LNCAP (cell line): ENCODE measurements at regions not wholly inside any gene's neighbourhood (a gene's known extent, or its start where the extent isn't known, plus 50 kb on each side); places are given as distances from the start of the nearest gene placed in this dataset.

Source experiments
- TF ChIP-seq, protein P1 (sequence below): fragments of 450-650 bp; IDR thresholded peaks from 2 replicates; pipeline ENCODE4 v1.5.1; 2017; ENCODE audit warnings: mild to moderate bottlenecking

DNA sequence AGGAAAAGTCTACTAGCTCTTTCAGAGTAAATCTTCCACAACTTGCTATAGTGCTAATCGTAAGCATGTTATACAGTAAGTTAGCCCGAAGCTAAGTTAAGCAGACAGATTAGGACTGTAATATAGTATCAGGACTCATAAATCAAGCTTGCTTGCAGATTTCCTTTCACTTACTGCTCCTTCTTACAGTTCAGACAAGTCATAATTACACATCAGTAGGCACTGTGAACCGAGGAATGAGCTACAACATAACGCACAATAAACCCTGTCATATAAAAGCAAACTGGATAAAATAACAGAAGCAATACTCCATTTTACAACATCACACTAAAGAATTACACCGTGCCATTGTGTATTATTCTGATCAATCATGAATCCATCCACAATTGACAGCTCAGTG is 832.6 kb upstream of the ZEB2 start:
- TF ChIP-seq, protein P1, sequence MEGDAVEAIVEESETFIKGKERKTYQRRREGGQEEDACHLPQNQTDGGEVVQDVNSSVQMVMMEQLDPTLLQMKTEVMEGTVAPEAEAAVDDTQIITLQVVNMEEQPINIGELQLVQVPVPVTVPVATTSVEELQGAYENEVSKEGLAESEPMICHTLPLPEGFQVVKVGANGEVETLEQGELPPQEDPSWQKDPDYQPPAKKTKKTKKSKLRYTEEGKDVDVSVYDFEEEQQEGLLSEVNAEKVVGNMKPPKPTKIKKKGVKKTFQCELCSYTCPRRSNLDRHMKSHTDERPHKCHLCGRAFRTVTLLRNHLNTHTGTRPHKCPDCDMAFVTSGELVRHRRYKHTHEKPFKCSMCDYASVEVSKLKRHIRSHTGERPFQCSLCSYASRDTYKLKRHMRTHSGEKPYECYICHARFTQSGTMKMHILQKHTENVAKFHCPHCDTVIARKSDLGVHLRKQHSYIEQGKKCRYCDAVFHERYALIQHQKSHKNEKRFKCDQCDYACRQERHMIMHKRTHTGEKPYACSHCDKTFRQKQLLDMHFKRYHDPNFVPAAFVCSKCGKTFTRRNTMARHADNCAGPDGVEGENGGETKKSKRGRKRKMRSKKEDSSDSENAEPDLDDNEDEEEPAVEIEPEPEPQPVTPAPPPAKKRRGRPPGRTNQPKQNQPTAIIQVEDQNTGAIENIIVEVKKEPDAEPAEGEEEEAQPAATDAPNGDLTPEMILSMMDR = no peak

DNA sequence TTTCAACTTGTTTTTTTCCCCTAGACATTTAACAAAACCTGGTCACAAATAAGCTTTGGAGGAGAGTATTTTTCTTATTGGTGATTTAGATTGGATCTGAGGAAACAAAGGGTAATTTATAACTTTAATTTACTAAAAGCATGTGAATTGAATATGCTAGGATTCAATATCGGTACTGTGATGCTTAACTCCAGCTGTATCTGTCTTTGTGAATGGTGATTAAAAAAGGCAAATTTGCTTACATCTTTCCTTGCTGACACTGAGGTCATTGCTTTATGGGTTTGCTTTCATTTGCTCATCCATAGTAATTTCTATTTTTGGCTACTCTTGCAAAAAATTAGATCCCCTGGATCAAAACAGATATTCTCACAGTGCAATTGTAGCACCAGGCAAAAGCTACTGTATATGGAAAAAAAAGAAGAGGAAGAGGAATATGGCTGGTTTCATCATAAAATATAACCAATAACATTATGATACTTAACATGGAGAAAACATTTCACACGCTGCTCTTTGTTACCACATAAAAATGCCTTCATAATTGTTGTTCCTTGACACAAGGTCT is 832.0 kb upstream of the ZEB2 start:
- TF ChIP-seq, protein P1 = no peak

DNA sequence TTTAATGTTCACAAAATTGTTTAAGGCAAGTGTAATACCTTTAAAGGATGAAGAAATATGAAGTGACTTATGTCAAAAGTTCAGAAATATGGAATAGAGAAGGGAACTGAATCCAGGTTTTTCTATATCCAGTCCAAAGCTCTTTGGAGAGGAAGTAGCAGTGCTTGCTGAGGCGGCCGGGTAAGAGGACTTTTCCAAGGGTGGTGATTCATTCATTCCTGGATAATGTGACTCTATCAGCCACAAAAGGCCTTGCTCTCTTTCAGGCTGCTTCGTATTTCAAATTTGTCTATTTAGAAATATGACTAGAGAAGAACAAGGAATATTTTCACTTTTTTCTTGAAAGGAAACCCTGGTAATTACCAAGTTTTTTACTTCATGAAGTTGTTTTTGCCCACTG is 830.1 kb upstream of the ZEB2 start:
- TF ChIP-seq, protein P1 = no peak

DNA sequence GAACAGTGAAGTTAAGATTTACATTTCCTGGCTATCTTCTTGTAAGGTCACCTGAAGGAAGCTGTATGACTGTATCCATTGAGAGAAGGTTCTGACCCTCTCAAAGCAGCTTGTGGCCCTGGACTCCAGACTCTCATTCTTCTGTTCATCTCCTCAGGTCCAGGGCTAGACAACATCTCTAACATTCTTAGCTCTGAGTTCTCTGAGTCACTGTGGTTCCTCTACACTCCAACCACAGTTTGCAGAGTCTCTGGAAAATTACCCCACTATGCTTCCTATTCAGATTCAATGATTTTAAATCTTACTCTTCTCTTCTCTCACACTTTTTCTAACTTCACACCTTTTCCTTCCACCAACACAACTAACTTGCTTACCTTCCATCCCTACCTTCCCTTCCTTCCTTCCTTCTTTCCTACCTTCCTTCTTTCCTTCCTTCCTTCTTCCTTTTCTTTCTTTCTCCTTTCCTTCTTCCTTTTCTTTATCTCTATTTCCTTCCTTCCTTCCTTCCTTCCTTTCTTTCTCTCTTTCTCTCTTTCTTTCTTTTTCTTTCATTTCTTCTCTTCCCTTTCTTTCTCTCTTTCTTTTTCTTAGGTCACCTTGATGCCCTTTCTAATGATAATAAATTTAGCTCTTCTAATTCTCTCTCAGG is 824.3 kb upstream of the ZEB2 start:
- TF ChIP-seq, protein P1 = no peak

DNA sequence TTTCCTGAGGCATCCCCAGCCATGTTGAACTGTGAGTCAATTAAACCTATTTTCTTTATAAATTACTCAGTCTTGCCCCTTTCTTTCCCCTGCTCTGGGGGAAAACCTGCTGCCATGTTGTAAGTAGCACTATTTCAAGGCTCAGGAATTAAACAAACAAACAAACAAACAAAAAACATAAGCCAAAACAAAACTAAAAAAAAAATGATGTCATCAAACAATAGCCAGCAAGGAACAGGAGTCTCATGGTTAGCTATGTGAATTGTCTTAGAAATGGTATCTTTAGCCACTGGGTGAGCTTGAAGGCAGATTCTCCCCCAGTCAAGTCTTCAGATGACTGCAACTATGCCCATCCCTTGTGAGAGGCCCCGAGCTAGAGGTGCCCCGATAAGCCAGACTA is 823.4 kb upstream of the ZEB2 start:
- TF ChIP-seq, protein P1 = no peak

DNA sequence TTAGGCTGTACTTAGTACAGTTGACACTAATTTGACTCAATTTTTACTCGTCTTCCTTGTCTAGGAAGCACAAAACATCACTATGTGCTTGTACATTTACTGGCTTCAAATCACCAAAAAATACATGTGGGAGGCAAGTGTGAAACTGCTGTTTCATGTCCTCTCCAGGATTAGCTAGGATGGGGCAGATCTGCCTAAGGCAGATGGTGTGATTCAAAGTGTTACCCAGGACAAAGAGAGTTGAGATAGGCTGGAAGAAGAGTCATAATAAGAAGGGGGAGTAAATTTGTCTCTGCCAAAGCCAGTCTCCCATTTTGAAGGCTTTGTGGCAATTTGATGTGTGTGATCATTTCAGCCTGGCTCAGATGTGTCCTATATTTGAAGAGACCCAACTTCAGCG is 821.6 kb upstream of the ZEB2 start:
- TF ChIP-seq, protein P1 = no peak

DNA sequence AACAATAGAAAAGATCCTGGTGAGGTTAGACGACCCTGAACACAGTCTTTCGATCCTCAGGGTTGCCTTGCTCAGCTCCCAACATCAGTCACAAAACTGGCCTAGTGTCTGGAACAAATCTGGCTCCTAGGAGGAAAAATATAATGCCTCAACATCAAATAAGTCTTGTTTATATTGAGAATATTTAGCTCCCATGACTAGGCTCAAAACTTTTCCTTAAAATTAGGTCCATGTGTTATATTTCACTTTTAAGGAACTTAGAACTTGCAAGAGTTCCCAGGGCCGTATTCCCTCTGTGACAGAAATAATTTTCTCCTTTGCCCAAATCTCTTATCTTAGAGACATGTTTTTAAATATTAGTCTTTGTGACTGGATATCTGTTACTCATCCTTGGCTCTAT is 819.7 kb upstream of the ZEB2 start:
- TF ChIP-seq, protein P1 = no peak
